PC-9 (cell line): ENCODE measurements at regions not wholly inside any gene's neighbourhood (a gene's known extent, or its start where the extent isn't known, plus 50 kb on each side); places are given as distances from the start of the nearest gene placed in this dataset.

Source experiments
- BruUV-seq: library from RNA; stranded (reverse); fragments of 400-500 nt; replicated peaks from 2 replicates; lab custom pipeline; 2021; lab: Mats Ljungman, UMichigan
- CTCF ChIA-PET: fragments of 300-600 bp; sonication (Branson Sonifier 250); formaldehyde crosslinking; loops from one replicate; lab custom pipeline; 2022; ENCODE audit warnings: antibody characterized with exemption; lab: Charles Lee
- POLR2A ChIA-PET: fragments of 300-600 bp; sonication (Branson Sonifier 250); formaldehyde crosslinking; loops from one replicate; lab custom pipeline; 2022; ENCODE audit warnings: antibody characterized with exemption; ENCODE audit not compliant: unreplicated experiment; lab: Charles Lee
- DNase-seq, 2 experiments: peaks; one replicate each; pipeline versions ENCODE4 v3.0.0 to v3.0.0-alpha.2; 2015 to 2022; ENCODE audit warnings: mixed read lengths in 1 of 2
- H2AFZ ChIP-seq: fragments of 200-600 bp; sonication (generic); 2 replicates; pipeline ENCODE4 v1.8.1; 2017; ENCODE audit warnings: antibody characterized with exemption
- H3F3A ChIP-seq: fragments of 200-600 bp; sonication (generic); 2 replicates; pipeline ENCODE4 v1.8.1; 2017; ENCODE audit warnings: antibody characterized with exemption, mild to moderate bottlenecking, low read depth; ENCODE audit not compliant: insufficient read depth
- H3K27ac ChIP-seq: fragments of 200-600 bp; sonication (generic); 2 replicates; pipeline ENCODE4 v1.6.1; 2016; ENCODE audit warnings: mixed run types
- H3K27me3 ChIP-seq: fragments of 200-600 bp; sonication (generic); 2 replicates; pipeline ENCODE4 v1.6.1; 2016; ENCODE audit warnings: low read depth, mixed run types; ENCODE audit not compliant: insufficient read depth
- H3K36me3 ChIP-seq: fragments of 200-600 bp; sonication (generic); 2 replicates; pipeline ENCODE4 v1.6.1; 2016; ENCODE audit warnings: low read depth, mixed run types
- H3K4me1 ChIP-seq: fragments of 200-600 bp; sonication (generic); replicated peaks from 2 replicates; pipeline ENCODE4 v1.6.1; 2016; ENCODE audit warnings: mixed run types; ENCODE audit not compliant: insufficient read depth
- H3K4me2 ChIP-seq: fragments of 200-600 bp; sonication (generic); 2 replicates; pipeline ENCODE4 v1.6.1; 2017; ENCODE audit warnings: mixed run types
- H3K4me3 ChIP-seq: fragments of 200-600 bp; sonication (generic); 2 replicates; pipeline ENCODE4 v1.6.1; 2016; ENCODE audit warnings: mixed run types
- H3K79me2 ChIP-seq: fragments of 200-600 bp; sonication (generic); 2 replicates; pipeline ENCODE4 v1.6.1; 2017; ENCODE audit warnings: low read depth, mixed run types
- H3K9me2 ChIP-seq: fragments of 200-600 bp; sonication (generic); 2 replicates; pipeline ENCODE4 v1.8.1; 2017; ENCODE audit warnings: mild to moderate bottlenecking; ENCODE audit not compliant: insufficient read depth
- H3K9me3 ChIP-seq: fragments of 200-600 bp; sonication (generic); 2 replicates; pipeline ENCODE4 v1.8.1; 2016; ENCODE audit warnings: low read depth; ENCODE audit not compliant: insufficient read depth
- H4K20me1 ChIP-seq: fragments of 200-600 bp; sonication (generic); 2 replicates; pipeline ENCODE4 v1.8.1; 2017; ENCODE audit not compliant: insufficient read depth
- EZH2 ChIP-seq: fragments of 200-600 bp; sonication (generic); IDR thresholded peaks from 2 replicates; pipeline ENCODE4 v1.8.0; 2017; ENCODE audit warnings: antibody characterized with exemption, low read depth
- intact Hi-C: fragments of 100-400 bp; cut with micrococcal nuclease; formaldehyde crosslinking; loops from one replicate; pipeline ENCODE4 v1.10.0; 2022; ENCODE audit not compliant: unreplicated experiment
- TF ChIP-seq, protein P1 (sequence below): fragments of 200-600 bp; sonication (generic); conservative IDR thresholded peaks from 2 replicates; pipeline ENCODE4 v1.6.1; 2017; ENCODE audit warnings: mixed run types, antibody characterized with exemption, mild to moderate bottlenecking, moderate library complexity

DNA sequence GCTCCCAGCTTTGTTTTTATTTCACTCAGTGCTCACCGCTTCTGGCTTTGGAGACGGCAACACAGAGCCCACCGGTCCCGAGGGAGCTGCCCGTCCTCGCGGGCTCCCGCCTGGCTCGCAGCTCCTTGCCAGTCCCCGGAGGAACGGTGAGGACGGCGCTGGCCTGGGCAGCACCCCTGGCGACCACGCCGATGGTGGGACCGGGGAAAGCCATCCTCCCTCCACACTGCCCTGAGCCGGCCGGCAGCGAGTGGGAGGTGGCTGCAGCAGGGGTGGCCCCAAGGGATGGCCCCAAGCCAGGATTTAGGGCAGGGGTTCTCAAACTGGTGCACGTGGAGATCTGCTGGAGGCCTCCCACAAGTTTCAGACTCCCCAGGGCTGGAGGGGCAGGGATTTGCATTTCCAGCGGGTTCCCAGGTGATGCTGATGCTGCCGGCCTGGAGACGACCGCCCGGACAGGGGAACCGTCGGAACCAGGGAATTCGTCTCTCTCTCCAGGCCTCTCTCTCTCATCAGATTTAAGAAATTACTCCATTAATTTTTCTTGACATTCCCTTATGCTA is 293.2 kb upstream of the IRX4 start:
- CTCF ChIA-PET: no interaction called here
- Histone ChIP-seq H3K4me3 (no peak overlapping the region), H3K36me3 (no peaks in the 10 kb centered on the region), H3K79me2 (no peaks in the 10 kb centered on the region), H3K9me2 (no peaks in the 10 kb centered on the region), H3K9me3 (no peaks in the 10 kb centered on the region), H2AFZ (no peak overlapping the region), H3K4me1 (no peaks in the 10 kb centered on the region), H3K27ac (no peak overlapping the region), H3K27me3 (peaks cover 100% of the 10 kb centered on the region), H3F3A (no peaks in the 10 kb centered on the region), H4K20me1 (no peaks in the 10 kb centered on the region; the same call in 1 of the 2 replicates), H3K4me2 (no peak overlapping the region)
- intact Hi-C loops: no loop called here
- no peak for TF ChIP-seq EZH2
- TF ChIP-seq, protein P1, sequence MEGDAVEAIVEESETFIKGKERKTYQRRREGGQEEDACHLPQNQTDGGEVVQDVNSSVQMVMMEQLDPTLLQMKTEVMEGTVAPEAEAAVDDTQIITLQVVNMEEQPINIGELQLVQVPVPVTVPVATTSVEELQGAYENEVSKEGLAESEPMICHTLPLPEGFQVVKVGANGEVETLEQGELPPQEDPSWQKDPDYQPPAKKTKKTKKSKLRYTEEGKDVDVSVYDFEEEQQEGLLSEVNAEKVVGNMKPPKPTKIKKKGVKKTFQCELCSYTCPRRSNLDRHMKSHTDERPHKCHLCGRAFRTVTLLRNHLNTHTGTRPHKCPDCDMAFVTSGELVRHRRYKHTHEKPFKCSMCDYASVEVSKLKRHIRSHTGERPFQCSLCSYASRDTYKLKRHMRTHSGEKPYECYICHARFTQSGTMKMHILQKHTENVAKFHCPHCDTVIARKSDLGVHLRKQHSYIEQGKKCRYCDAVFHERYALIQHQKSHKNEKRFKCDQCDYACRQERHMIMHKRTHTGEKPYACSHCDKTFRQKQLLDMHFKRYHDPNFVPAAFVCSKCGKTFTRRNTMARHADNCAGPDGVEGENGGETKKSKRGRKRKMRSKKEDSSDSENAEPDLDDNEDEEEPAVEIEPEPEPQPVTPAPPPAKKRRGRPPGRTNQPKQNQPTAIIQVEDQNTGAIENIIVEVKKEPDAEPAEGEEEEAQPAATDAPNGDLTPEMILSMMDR: no peak
- BruUV-seq: no TSS peak
- no peak for DNase-seq
- POLR2A ChIA-PET: no interaction called here

DNA sequence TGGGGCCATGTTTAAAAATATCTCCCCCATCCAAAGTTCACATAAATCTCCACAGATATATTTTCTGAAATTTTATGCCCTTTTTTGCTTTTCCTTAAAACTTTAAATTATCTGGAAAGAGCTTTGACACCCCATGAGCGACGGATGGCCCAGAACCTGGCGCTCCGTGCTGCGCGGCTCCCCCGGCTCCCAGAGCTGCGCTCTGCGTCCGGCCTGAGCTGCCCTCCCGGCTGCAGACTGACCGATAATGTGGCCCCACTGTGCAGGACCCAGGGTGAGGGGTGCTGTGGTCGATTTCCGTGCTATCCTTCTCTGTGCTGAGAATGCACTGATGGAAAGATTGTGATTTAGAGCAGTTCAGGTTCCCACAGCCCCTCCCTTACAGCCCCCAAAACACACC is 292.3 kb upstream of the IRX4 start:
- no peak overlapping the region for H3K4me3 ChIP-seq
- H3K27me3 ChIP-seq: peaks cover 100% of the 10 kb centered on the region
- TF ChIP-seq, protein P1: no peak
- peak; percentile 87; the same call in 1 of the 2 replicates for TF ChIP-seq EZH2
- no peak overlapping the region for H3K27ac ChIP-seq
- no TSS peak for BruUV-seq
- H3K9me3 ChIP-seq: no peaks in the 10 kb centered on the region
- DNase-seq: no peak
- intact Hi-C loops: no loop called here
- no peaks in the 10 kb centered on the region for H3K36me3 ChIP-seq
- no peaks in the 10 kb centered on the region for H3K9me2 ChIP-seq
- H2AFZ ChIP-seq: no peak overlapping the region
- H3F3A ChIP-seq: no peaks in the 10 kb centered on the region
- H4K20me1 ChIP-seq: no peaks in the 10 kb centered on the region; the same call in 1 of the 2 replicates
- H3K79me2 ChIP-seq: no peaks in the 10 kb centered on the region
- ChIA-PET CTCF (no interaction called here), POLR2A (no interaction called here)
- no peaks in the 10 kb centered on the region for H3K4me1 ChIP-seq
- no peak overlapping the region for H3K4me2 ChIP-seq

DNA sequence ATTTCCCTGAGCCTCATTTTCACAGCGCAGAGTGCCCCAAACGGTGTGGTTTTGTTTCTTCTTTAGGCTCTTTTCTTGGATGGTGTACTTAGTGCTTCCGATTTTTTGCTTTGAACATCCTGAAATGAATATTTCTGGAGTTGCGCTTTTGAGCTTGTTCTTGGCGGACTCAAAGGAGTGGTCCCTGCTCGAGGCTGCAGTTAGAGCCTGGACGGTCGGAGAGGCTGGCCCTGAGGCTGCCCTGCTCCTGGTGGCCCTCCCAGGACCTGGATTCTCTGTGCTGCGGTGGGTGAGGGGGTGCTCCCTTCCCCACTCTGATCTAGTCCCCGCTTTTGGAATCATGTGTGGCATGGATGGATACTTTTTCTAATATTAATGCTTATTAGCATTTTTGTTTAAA is 291.8 kb upstream of the IRX4 start:
- intact Hi-C loops: no loop called here
- Histone ChIP-seq H3K27me3 (peaks cover 100% of the 10 kb centered on the region), H4K20me1 (no peaks in the 10 kb centered on the region; the same call in 1 of the 2 replicates), H3F3A (no peaks in the 10 kb centered on the region), H3K79me2 (no peaks in the 10 kb centered on the region), H3K27ac (no peak overlapping the region), H3K9me3 (no peaks in the 10 kb centered on the region), H2AFZ (no peak overlapping the region), H3K9me2 (no peaks in the 10 kb centered on the region), H3K36me3 (no peaks in the 10 kb centered on the region), H3K4me3 (no peak overlapping the region), H3K4me2 (no peak overlapping the region), H3K4me1 (no peaks in the 10 kb centered on the region)
- ChIA-PET CTCF (no interaction called here), POLR2A (no interaction called here)
- TF ChIP-seq EZH2: no peak
- TF ChIP-seq, protein P1: no peak
- DNase-seq: no peak
- no TSS peak for BruUV-seq
